GM23338 (cell line): ENCODE measurements at regions not wholly inside any gene's neighbourhood (a gene's known extent, or its start where the extent isn't known, plus 50 kb on each side); places are given as distances from the start of the nearest gene placed in this dataset.

ENCODE experiments used
- ATAC-seq: fragments of 200-7000 bp; cut with Tn5 transposase; 3 replicates; pipeline ENCODE4 v1.9.1; 2020
- DNase-seq: peaks from one replicate; pipeline ENCODE4 v3.0.0-alpha.2; 2015; ENCODE audit warnings: low spot score
- H2AFZ ChIP-seq: fragments of 200-600 bp; sonication (generic); 2 replicates; pipeline ENCODE4 v1.8.0; 2016; ENCODE audit warnings: antibody characterized with exemption, mild to moderate bottlenecking, moderate library complexity
- H3F3A ChIP-seq: fragments of 200-600 bp; sonication (generic); replicated peaks from 2 replicates; pipeline ENCODE4 v1.8.0; 2017; ENCODE audit warnings: antibody characterized with exemption, mixed run types, low read depth
- H3K27ac ChIP-seq: fragments of 200-600 bp; sonication (generic); 2 replicates; pipeline ENCODE4 v1.6.1; 2016; ENCODE audit warnings: low read depth
- H3K27me3 ChIP-seq: fragments of 200-600 bp; sonication (generic); 2 replicates; pipeline ENCODE4 v1.8.0; 2016; ENCODE audit warnings: mild to moderate bottlenecking, mixed run types, moderate library complexity; ENCODE audit not compliant: insufficient read depth
- H3K36me3 ChIP-seq: fragments of 200-600 bp; sonication (generic); 2 replicates; pipeline ENCODE4 v1.8.0; 2016; ENCODE audit warnings: mild to moderate bottlenecking; ENCODE audit not compliant: insufficient read depth
- H3K4me1 ChIP-seq: fragments of 200-600 bp; sonication (generic); 2 replicates; pipeline ENCODE4 v1.8.0; 2016; ENCODE audit warnings: mild to moderate bottlenecking, moderate library complexity; ENCODE audit not compliant: insufficient read depth
- H3K4me2 ChIP-seq: fragments of 200-600 bp; sonication (generic); 2 replicates; pipeline ENCODE4 v1.7.1; 2017; ENCODE audit warnings: mixed run types
- H3K4me3 ChIP-seq: fragments of 200-600 bp; sonication (generic); 2 replicates; pipeline ENCODE4 v1.6.1; 2016; ENCODE audit warnings: mixed run types
- H3K79me2 ChIP-seq: fragments of 200-600 bp; sonication (generic); replicated peaks from 2 replicates; pipeline ENCODE4 v1.8.0; 2017; ENCODE audit warnings: mild to moderate bottlenecking; ENCODE audit not compliant: insufficient read depth
- H3K9me2 ChIP-seq: fragments of 200-600 bp; sonication (generic); 2 replicates; pipeline ENCODE4 v1.8.0; 2017; ENCODE audit not compliant: insufficient read depth
- H4K20me1 ChIP-seq: fragments of 200-600 bp; sonication (generic); replicated peaks from 2 replicates; pipeline ENCODE4 v1.8.0; 2017; ENCODE audit warnings: mild to moderate bottlenecking; ENCODE audit not compliant: insufficient read depth
- H3K27ac Mint-ChIP-seq: 2 replicates; pipeline ENCODE4 v1.8.0; 2020; ENCODE audit warnings: inconsistent platforms, mild to moderate bottlenecking, moderate library complexity, mixed read lengths
- H3K27me3 Mint-ChIP-seq: 3 replicates; pipeline ENCODE4 v1.8.0; 2022; ENCODE audit warnings: low read depth, mild to moderate bottlenecking, moderate library complexity, mixed read lengths, inconsistent platforms; ENCODE audit not compliant: insufficient read depth, poor library complexity
- H3K36me3 Mint-ChIP-seq: 3 replicates; pipeline ENCODE4 v1.8.0; 2021; ENCODE audit warnings: low read depth, mild to moderate bottlenecking, inconsistent platforms, moderate library complexity, mixed read lengths
- H3K4me1 Mint-ChIP-seq: 3 replicates; pipeline ENCODE4 v1.8.0; 2020; ENCODE audit warnings: mild to moderate bottlenecking, inconsistent platforms, mixed read lengths
- H3K4me3 Mint-ChIP-seq: 3 replicates; pipeline ENCODE4 v1.8.0; 2021; ENCODE audit warnings: moderate library complexity, mild to moderate bottlenecking, inconsistent platforms, mixed read lengths
- H3K9me3 Mint-ChIP-seq: 3 replicates; pipeline ENCODE4 v1.8.0; 2020; ENCODE audit warnings: moderate library complexity, mild to moderate bottlenecking, inconsistent platforms, mixed read lengths
- ETS1 ChIP-seq: IDR thresholded peaks from 2 replicates; pipeline ENCODE4 v1.6.1; 2016; ENCODE audit warnings: antibody characterized with exemption
- EZH2 ChIP-seq: fragments of 200-600 bp; sonication (generic); IDR thresholded peaks from one replicate; pipeline ENCODE4 v1.8.0; 2017; ENCODE audit warnings: antibody characterized with exemption, mild to moderate bottlenecking, low read depth; ENCODE audit not compliant: unreplicated experiment
- EZH2phosphoT487 ChIP-seq: fragments of 200-600 bp; sonication (generic); IDR thresholded peaks from one replicate; pipeline ENCODE4 v1.8.1; 2018; ENCODE audit warnings: antibody characterized with exemption; ENCODE audit not compliant: unreplicated experiment
- JUNB ChIP-seq: IDR thresholded peaks from one replicate; pipeline ENCODE4 v1.6.1; 2016; ENCODE audit warnings: antibody characterized with exemption; ENCODE audit not compliant: unreplicated experiment
- NANOG ChIP-seq: IDR thresholded peaks from 2 replicates; pipeline ENCODE4 v1.6.1; 2016; ENCODE audit warnings: antibody characterized with exemption, borderline replicate concordance
- REST ChIP-seq: IDR thresholded peaks from one replicate; pipeline ENCODE4 v1.6.1; 2018; ENCODE audit warnings: antibody characterized with exemption; ENCODE audit not compliant: unreplicated experiment
- STAT1 ChIP-seq: IDR thresholded peaks from one replicate; pipeline ENCODE4 v1.6.1; 2016; ENCODE audit warnings: antibody characterized with exemption; ENCODE audit not compliant: unreplicated experiment
- ZNF114 ChIP-seq: fragments of 250-450 bp; sonication (Bioruptor Pico); IDR thresholded peaks from 2 replicates; pipeline ENCODE4 v1.5.0; 2020; ENCODE audit warnings: mild to moderate bottlenecking, moderate library complexity
- ZNF331 ChIP-seq: fragments of 250-450 bp; sonication (Bioruptor Pico); IDR thresholded peaks from 2 replicates; pipeline ENCODE4 v1.5.0; 2020; ENCODE audit warnings: low read depth, mild to moderate bottlenecking, moderate library complexity

- Histone ChIP-seq H3K4me1 (no peaks in the 10 kb centered on the region), H3K27ac (no peak overlapping the region), H3K36me3 (no peaks in the 10 kb centered on the region), H3F3A (no peaks in the 10 kb centered on the region), H3K9me2 (peaks cover 4% of the 10 kb centered on the region; the same call in 1 of the 2 replicates), H3K79me2 (no peaks in the 10 kb centered on the region), H2AFZ (no peak overlapping the region), H3K4me2 (no peak overlapping the region), H3K4me3 (no peak overlapping the region), H3K27me3 (no peaks in the 10 kb centered on the region), H4K20me1 (no peaks in the 10 kb centered on the region)
- DNase-seq, result no peak
- H3K4me1 Mint-ChIP-seq, result peaks cover 3% of the 10 kb centered on the region; the same call in 2 of the 3 replicates
- H3K36me3 Mint-ChIP-seq, result no peaks in the 10 kb centered on the region
- ATAC-seq, result no peak
- no peak overlapping the region for H3K4me3 Mint-ChIP-seq
- TF ChIP-seq EZH2phosphoT487 (no peak), NANOG (no peak), ZNF331 (CRISPR knock-in tag) (no peak), EZH2 (no peak), ZNF114 (no peak), STAT1 (no peak), JUNB (no peak)
- no peaks in the 10 kb centered on the region for H3K27me3 Mint-ChIP-seq
- H3K9me3 Mint-ChIP-seq, result no peaks in the 10 kb centered on the region; the same call in 2 of the 3 replicates
- H3K27ac Mint-ChIP-seq, result no peak overlapping the region
Measured at GRCh38 chr2:100767224-100767653, 52.7 kb upstream of the NPAS2 start.

- Mint-ChIP-seq H3K9me3 (no peaks in the 10 kb centered on the region; the same call in 2 of the 3 replicates), H3K36me3 (no peaks in the 10 kb centered on the region), H3K4me1 (peaks cover 3% of the 10 kb centered on the region; the same call in 2 of the 3 replicates), H3K27me3 (no peaks in the 10 kb centered on the region), H3K27ac (no peak overlapping the region), H3K4me3 (no peak overlapping the region)
- Histone ChIP-seq H3K4me1 (no peaks in the 10 kb centered on the region), H2AFZ (no peak overlapping the region), H3K36me3 (no peaks in the 10 kb centered on the region), H3K4me3 (no peak overlapping the region), H3K27ac (no peak overlapping the region), H3K4me2 (no peak overlapping the region), H3K79me2 (no peaks in the 10 kb centered on the region), H3F3A (no peaks in the 10 kb centered on the region), H3K27me3 (no peaks in the 10 kb centered on the region), H3K9me2 (peaks cover 4% of the 10 kb centered on the region; the same call in 1 of the 2 replicates), H4K20me1 (no peaks in the 10 kb centered on the region)
- no peak for ATAC-seq
- no peak for DNase-seq
- TF ChIP-seq ZNF331 (CRISPR knock-in tag) (no peak), JUNB (no peak), ETS1 (no peak), NANOG (no peak), EZH2 (no peak), ZNF114 (no peak), REST (no peak)
Measured at GRCh38 chr2:100767810-100768806, 51.8 kb upstream of the NPAS2 start.
